HG03469 (cell line): ENCODE measurements at regions not wholly inside any gene's neighbourhood (a gene's known extent, or its start where the extent isn't known, plus 50 kb on each side); places are given as distances from the start of the nearest gene placed in this dataset.
"Not testable (repeated sequence)": the region's sequence is repeated elsewhere in the genome, so short reads cannot be mapped to it uniquely, and the experiment has no call there.

ENCODE experiments used
- ATAC-seq: cut with Tn5 transposase; IDR thresholded peaks from one replicate; pipeline ENCODE4 v1.9.1; 2021; ENCODE audit warnings: mild to moderate bottlenecking, moderate library complexity, moderate number of reproducible peaks; ENCODE audit not compliant: unreplicated experiment

DNA sequence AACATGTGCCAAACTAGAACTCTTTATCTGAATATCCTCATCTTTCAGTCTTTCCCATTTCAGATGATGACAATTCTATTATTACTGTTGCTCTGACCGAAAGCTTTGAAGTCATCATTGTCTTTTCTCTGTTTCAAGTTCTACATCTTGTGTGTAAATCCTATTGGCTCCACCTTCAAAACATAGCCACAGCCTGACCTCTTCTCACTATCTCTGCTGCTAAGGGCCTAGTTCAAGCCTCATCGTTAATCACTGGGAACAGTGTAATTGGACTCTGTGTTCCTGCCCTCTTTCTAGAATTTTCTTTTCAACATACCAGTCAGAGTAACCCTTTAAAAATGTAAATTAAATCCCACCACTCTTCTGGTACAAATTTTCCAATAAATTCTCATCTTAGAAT is 105.1 kb downstream of the OXSM start:
- ATAC-seq: no peak

DNA sequence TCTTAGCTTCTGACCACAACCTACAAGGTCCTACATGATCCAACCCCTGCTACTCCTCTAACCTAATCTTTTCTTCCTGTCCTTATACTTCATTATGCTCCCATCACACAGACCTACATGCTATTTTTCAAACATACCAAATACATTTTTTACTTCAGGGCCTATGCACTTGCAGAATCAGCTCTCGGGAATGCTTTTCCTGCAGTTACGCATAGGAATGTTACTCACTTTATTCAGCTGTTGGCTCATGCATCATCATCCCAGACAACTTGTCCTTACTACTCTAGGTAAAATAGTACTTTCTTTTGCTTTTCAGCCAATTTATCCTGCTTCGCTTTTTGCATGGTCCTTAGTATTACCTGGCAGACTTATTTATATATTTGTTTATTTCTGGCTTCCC is 105.6 kb downstream of the OXSM start:
- no peak for ATAC-seq

DNA sequence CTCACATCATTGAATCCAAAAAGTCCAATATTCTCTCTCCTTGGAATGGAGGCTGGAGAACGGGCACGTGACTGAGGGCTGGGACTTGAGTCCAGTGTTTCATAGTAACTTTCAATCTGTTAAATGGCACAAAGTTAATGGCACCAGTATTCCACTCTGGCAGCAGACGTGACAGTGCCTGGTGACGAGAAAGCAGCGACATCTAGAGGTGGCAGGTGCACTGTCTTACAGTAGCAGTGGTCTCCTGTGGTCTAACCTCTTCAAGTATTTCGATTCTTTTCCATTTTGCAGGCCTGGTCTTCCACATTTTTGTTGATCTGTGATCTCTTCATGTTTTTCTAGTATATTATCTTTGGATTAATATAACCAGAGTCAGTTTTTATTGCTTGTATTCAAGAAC is 107.1 kb downstream of the OXSM start:
- ATAC-seq: no peak

DNA sequence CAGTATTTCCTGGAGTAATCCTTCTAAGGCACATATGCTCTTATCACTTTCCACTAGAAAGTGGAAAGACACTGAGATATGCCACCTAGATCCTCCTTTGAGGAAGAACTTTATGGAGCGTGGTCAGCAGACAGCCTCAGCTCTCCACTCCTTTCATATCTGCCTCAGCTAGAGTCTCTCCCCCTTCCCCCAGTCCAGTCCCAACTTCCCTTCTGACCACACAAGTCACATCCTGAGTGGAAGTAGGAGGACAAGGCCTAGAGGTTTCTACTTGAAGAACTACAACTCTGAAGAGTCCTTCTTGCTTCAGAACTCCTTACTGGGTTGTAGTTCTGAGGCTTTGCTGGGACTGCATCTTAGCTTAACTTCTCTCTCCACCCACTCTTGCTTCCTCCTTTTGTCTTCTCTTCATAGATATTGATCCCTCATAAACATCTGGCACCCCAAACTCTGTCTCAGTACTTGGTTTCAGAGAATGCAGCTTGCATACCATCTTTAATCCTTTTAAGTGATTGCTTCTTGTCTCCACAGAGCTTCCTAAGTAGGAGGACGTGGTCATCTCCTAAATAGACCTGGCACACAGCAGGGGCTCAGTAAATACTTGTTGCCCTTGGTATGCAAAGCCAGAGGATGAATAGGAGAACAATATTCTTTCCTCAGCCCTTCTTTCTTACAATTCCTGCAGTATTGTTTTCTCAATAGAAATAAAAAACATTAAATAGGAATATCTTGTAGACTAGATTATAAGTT is 109.6 kb downstream of the OXSM start:
- ATAC-seq: no peak

DNA sequence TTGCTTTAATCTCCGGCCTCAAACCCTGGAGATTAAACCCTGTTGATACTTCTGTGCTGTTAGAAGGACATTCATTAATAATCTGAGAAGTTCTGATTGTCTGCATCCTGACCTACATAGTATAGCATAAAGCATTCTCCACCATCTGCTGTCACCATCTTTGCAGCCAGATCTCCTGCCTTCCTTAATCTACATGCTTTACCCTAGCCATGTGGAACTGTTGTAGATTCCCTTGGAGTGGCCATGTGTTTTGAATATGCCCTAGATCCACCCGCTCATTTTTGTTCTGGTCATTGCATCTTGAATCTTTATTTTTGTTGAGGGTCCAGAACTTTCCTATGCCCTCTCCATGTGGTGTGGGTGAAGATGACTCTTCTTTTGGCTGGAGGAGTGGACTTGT is 110.3 kb downstream of the OXSM start:
- no peak for ATAC-seq

DNA sequence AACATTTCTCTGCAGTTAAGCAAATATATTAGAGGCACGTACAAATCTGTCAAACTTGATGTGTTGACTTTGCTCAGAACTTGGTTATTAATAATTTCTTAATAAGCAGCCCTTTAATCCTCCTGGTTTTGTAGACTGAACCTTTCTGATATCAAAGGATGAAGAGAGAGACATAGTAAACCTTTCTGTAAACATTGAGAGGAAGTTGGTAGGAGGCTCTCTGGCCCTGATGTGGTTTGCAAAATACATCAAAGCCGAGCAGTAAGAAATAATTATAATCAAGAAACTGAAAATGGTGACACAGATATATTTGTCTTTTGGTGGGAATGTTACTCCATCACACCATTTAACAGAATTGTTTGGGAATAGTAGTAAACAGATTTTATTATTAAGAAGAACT is 111.9 kb downstream of the OXSM start:
- no peak for ATAC-seq

DNA sequence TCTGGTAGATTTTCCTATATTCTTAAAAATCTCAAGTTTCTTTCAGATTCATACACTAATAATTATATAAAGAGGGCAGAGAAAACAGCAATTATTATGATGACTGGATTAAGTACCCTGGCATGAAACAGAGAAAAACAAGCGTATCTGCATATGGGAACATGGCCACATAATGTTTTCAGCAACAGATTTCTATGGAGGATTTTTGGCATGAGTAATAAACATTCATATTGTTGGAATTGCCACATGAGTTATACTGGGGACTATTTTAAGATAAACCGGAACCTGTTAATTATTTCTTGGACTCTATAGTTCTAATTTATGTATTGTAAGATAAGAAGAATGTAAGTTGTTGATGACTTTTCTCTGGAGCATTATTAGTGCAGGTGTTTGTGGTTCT is 112.7 kb downstream of the OXSM start:
- no peak for ATAC-seq

DNA sequence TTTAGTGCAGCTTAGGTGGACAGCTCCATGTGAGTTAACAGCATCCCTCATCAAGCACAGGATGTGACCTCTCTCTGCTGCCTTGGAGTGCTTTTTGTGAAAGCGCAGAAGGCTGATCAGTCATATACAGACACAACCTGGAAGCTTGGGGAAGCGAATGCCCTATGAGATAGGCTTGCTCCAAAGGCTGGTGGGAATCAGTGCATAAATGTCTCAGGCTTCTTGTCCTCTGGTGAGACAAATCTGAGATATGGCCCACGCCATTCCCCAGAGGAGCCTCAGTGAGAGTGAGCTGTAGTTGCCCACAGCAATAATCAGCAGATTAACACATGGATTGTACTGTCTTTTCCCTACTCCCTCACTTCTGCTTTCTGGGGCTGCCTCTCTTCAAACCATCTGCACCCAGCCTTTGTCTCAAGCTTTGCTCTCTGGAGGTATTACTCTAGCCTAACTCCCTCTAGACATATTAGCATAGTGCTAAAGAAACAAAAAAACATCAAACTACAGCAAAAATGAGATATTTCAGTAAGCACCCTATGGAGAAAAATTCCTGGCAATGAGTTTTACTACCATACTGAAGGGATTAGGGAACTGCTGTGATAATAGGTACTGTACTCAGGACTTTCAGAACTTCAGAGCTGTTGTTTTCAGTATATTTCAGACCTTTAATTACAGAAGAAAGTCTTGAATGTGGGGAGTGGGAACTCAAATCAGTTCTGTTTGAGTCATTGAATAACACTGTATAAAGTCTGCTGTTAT is 113.7 kb downstream of the OXSM start:
- ATAC-seq: no peak

DNA sequence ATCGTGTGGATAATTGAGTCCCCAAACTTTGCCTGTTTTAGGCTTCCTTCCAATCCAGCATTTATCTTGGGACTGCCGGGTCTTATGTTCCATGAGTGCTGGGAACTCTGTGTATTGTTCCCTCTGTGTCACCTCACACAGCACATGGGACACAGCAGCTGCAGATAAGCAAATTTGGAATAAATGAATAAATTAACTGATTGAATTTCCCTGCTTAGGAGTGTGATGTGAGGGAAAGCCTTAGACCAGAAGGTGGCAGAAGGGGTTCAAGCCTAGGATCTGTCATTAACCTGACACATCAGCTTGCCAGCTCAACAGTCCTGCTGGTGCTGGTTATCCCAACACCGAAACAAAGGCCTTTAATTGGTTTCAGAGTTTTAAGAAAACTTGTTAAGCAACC is 114.3 kb downstream of the OXSM start:
- no peak for ATAC-seq

DNA sequence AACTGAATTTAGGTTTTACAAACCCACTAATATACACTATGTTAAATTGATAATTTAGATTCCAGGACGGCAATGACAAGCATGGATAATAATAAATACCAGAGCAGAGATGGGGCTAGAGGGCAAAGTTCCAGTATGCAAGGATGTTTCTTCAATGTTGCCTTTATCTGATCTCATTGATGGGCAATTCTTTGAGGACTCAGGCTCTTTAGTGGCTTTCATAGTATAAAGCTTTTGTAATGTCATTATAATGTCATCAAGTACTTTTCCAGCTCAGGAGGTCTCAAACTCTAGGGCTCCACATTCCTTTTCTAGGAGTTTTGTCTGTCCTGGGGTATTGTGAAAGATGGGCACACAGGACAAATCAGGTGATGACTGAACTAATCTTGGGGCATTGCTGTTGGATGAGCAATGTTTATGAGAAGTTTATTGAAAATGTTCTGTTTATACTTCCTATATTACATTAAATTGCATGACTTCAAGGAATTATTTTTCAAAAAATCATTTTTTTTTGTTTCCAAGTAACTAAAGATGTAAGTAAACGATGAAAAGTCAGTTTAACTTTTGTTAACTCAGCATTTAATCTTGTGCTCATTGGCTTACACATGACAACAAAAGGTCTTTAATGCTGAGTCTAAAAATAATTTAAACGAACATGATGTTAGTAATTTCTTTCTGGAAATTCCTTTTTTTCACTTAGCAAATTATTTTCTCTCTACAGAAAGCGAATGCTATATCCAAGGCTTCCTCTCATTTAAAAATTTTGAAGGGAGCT is 116.4 kb downstream of the OXSM start:
- no peak for ATAC-seq

DNA sequence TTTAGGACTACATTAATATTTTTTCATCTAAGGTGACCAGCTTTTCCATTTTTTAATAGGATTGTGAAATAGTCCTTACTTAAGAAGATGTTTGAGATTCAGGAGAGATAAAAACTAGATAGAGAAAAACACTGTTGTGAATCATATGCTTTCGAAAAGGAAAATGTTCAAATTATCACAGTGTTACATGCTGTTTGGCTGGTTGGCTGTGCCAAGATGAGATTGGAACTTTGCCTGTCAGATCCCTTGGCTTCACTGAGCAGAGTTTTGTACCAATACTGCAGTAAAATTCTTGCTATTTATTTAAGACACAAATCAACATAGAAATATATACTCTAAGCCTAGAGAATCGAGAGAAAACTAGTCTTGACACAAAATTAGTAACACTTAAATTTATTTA is 117.2 kb downstream of the OXSM start:
- no peak for ATAC-seq

DNA sequence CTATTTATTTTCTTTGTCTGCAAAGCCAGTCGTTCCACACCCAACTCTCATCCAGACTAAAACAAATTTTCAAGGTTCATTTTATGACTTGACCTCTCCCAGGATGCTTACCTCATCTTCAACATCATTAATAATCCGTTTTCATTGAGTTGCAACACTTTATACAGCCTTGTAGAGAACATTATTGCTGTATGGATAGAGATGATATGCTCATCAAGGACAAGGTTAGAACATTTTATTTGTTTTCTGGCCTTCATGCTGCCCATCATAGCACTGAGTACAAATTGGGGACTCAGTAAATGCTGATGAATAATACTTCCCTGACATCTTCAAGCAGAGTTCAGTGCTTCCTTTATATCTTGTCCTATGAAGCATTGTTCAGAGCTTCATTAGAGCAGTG is 120.2 kb downstream of the OXSM start:
- ATAC-seq: no peak

DNA sequence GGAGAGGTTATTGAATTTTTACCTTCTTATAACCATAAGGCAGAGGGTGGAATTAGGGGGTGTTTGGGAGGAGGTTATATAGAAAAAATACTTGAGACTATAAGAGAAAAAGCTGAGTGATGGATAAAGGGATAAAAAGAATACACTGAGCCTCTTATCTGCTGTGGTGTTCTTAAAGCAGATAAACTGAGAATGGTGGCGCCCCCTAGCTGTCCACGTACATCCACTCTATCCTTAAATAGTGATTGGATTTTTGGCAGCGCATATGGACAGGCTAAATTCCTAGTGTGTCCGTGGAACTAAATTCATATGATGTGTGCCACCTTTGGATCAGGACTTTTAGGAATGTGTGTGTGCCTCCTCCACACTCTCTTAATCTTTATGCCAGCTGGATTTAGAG is 121.1 kb downstream of the OXSM start:
- no peak for ATAC-seq

DNA sequence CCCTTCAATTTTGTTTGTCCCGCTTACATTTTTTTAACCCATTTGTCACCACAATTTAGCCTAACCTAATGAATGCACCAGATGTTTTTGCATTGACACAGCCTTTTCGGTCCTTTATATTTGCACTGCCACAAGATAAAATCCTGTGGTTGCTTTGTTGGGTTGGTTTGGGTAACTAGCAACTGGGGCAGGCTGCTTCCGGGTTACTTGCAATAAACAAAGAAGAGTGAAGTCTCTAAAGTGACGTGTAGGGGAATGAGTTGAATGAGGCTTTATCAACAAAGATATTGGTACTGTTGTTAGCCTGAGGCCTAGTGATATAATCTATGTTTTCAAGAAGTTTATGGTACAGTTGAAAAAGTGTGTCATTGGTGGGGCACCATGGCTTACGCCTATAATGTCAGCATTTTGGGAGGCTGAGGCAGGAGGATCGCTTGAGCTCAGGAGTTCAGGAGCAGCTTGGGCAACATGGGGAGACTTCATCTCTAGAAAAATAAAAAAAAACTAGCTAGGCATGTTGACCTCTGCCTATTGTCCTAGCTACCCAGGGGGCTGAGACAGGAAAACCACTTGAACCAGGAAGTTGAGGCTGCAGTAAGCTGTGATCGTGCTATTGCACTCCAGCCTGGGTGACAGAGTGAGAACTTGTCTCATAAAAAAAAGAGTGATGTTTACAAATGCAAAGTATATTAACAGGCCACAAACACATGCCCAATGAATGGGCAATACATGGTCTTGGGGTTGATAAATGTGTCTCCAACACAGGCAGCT is 121.8 kb downstream of the OXSM start:
- no peak for ATAC-seq

DNA sequence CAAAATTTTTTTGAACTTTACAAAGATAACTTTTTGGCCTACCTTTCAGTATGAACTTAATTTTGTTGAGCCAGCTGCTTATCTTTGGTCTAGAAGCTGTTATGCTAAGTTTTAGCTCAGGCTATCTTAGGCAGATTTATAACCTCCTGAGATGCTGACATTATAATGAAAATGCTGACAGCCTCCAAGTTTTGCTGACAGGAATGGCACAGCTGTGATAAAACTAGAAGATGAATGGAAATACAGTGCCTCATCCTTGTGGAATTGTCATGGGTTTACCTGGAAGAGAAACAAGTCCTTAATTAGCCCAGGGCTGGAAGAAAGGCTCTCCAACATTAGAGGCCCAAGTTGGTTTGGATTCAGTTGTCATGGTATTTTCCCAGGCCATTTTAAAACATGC is 123.3 kb downstream of the OXSM start:
- ATAC-seq: no peak

DNA sequence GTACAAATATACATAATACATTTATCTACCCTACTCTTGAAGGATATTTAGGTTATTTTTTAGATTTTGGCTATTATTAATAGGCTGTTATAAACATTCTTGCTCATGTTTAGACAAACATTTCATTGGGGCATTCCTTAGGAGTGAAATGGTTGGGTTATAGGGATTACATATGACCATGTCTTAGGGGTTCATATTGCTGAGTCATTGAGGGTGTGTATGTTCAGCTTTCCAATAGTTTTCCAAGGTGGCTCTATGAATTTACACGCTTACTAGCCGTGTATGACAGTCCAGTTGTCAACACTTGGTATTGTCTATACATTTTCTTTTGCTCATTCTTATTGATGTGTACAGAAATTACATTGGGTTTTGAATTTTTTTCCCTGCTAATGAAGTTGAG is 125.8 kb downstream of the OXSM start:
- ATAC-seq: no peak

DNA sequence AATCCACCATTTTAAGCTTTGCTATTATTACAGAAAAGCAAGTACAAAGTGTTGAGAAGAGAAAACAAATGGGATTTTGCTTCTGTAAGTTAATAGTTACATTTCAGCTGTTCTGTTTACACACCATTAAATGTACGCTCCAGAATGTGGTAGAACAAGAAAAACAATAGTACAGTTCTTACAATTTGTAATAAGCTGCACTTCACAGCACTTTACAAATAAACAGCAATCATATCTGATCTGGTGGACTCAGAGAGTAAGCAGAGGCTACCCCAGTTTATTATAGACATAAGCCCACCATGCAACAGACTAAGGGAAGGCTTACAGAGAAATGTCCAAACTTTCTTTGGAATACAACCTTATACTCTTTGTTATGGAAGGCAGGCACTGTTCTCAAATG is 126.4 kb downstream of the OXSM start:
- ATAC-seq: no peak

DNA sequence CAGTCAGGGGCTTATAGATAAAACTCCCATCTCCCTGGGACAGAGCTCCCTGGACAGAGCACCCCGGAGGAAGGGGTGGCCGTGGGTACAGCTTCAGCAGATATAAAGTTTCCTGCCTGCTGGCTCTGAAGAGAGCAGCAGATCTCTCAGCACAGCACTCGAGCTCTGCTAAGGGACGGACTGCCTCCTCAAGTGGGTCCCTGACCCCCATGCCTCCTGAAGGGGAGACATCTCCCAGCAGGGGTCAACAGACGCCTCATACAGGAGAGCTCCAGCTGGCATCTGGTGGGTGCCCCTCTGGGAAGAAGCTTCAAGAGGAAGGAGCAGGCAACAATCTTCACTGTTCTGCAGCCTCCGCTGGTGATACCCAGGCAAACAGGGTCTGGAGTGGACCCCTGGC is 142.1 kb downstream of the OXSM start:
- ATAC-seq: not testable (repeated sequence)

DNA sequence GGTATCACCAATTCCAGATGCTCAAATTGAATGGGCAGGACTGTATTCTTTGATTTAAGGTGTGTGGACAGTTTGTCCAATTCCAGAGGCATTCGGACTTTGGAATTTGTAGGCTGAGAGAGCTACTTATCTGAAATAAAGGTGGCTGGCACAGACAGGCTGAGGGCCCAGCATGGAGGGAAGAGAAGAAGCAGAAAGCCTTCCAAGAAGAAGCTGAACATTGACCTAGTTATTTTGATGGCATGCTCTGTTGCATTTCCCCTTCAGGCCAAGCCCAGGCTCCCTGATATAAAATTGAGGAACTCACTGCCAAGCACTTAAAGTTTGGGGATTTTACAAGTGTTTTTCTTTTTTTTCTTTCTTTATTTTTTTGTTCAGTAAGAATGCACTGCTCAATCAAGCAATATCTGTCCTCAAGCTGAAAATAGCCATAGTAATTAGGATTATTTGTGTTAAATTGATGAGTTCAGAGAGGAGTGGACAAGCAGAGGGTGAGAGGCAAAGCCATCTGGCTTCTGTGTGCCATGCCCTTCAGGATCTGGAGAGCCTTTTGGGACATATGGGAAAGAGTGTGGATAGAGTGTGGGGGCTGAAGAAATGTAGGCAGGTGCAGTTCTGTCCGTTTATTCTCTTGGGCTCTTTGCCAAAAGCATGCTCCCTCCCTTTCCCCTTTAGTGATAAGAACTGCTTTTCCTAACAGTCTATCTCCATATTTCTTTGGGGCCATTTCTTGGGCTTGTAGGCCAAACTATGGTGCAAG is 148.9 kb downstream of the OXSM start:
- ATAC-seq: no peak

DNA sequence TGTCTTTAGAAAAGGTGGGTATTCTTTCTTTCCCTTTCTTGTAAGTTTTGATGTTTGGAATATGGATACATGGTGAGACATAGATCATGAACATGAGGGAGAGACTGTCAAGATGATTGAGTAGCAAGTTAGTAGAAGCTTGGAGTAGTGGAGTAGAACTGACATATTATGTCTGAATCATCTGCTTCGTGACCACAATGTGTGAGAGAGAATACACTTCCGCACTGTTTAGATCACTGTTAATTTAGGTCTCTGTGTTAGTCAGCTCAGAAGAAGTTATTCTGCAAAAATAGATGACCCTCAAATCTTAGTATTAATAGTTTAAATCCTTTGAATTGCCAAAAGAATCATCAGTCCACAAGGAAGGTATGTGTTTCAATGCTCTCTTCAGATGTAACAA is 151.0 kb downstream of the OXSM start:
- no peak for ATAC-seq
